Adrenal gland (tissue), 5 donors: ENCODE measurements at regions not wholly inside any gene's neighbourhood (a gene's known extent, or its start where the extent isn't known, plus 50 kb on each side); places are given as distances from the start of the nearest gene placed in this dataset.
"Not testable (repeated sequence)": the region's sequence is repeated elsewhere in the genome, so short reads cannot be mapped to it uniquely, and the experiment has no call there.

Experiments used
- POLR2A ChIP-seq, 2 donors: fragments of 450-650 bp; IDR thresholded peaks; one replicate each; pipeline ENCODE4 v1.6.1; 2017; ENCODE audit warnings: antibody characterized with exemption in 2 of 2, mild to moderate bottlenecking in 2 of 2, moderate library complexity in 1 of 2
- TF ChIP-seq, protein P1 (sequence below), 6 experiments: fragments of 450-650 bp in 4 of 6; fragments of 200-600 bp in 2 of 6; sonication (generic) in 1 of 6; IDR thresholded peaks; 1 replicate in 5 of 6; 2 replicates in 1 of 6; pipeline versions ENCODE4 v1.5.1 to v1.8.0; 2016 to 2021; ENCODE audit warnings: antibody characterized with exemption in 6 of 6, mild to moderate bottlenecking in 2 of 6, moderate library complexity in 1 of 6
- donor health status: DM: no; HTN: no; CAD: no.

DNA sequence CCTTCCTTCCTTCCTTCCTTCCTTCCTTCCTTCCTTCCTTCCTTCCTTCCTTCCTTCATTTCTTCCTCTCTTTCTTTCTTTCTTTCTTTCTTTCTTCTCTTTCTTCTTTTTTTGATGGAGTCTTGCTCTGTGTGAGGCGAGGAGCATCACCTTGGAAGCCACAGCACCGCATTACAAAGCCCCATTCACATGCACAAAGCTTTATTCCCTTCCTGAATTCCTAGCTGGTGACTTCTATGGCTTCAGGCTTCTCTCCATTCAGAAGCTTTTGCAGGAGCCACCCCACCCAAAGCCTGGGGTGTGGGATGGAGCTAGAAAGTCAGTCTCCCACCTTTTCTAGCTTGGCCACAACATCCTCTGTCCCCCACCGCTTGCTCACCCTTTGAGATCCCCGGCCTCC is 237.0 kb downstream of the CDY2B start:
- TF ChIP-seq, protein P1, sequence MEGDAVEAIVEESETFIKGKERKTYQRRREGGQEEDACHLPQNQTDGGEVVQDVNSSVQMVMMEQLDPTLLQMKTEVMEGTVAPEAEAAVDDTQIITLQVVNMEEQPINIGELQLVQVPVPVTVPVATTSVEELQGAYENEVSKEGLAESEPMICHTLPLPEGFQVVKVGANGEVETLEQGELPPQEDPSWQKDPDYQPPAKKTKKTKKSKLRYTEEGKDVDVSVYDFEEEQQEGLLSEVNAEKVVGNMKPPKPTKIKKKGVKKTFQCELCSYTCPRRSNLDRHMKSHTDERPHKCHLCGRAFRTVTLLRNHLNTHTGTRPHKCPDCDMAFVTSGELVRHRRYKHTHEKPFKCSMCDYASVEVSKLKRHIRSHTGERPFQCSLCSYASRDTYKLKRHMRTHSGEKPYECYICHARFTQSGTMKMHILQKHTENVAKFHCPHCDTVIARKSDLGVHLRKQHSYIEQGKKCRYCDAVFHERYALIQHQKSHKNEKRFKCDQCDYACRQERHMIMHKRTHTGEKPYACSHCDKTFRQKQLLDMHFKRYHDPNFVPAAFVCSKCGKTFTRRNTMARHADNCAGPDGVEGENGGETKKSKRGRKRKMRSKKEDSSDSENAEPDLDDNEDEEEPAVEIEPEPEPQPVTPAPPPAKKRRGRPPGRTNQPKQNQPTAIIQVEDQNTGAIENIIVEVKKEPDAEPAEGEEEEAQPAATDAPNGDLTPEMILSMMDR (IDR thresholded peaks at IDR 0.05): not testable (repeated sequence)
- not testable (repeated sequence) for TF ChIP-seq POLR2A (IDR thresholded peaks at IDR 0.05)
